ENCODE measurements at regions not wholly inside any gene's neighbourhood (a gene's known extent, or its start where the extent isn't known, plus 50 kb on each side); places are given as distances from the start of the nearest gene placed in this dataset.
A peak's percentile ranks its signal among the peaks of the same experiment; 100 is the strongest.

GRCh38 chr17:79201119-79201518 lies 126.5 kb downstream of the ENGASE start:
- TF ChIP-seq POLR2A (IDR thresholded peaks at IDR 0.05) (no peak), CTCF (IDR thresholded peaks at IDR 0.05) (no peak)
- WGBS, 2 donors, result 14 to 15% methylated on average over 6 of the region's 6 CpGs
- no peaks in the 10 kb centered on the region for H3K36me3 ChIP-seq (replicated peaks in 1 of 2; ENCODE audit: insufficient read depth in 1 of 2, low read depth in 2 of 2)
- no peaks in the 10 kb centered on the region for H3K4me1 ChIP-seq
- no peaks in the 10 kb centered on the region for H3K9me3 ChIP-seq
- DNase-seq, result no peak
- H3K27me3 ChIP-seq, result no peaks in the 10 kb centered on the region
- intact Hi-C loops (cut with DNase I), result no loop called here
- no peak overlapping the region for H3K27ac ChIP-seq
- no peak overlapping the region for H3K4me3 ChIP-seq
- ATAC-seq, result no peak

GRCh38 chr17:79196913-79197312 lies 122.3 kb downstream of the ENGASE start:
- Histone ChIP-seq H3K4me3 (no peak overlapping the region), H3K9me3 (no peaks in the 10 kb centered on the region), H3K36me3 (replicated peaks in 1 of 2; ENCODE audit: insufficient read depth in 1 of 2, low read depth in 2 of 2) (no peaks in the 10 kb centered on the region), H3K27ac (no peak overlapping the region), H3K27me3 (peaks cover 0 to 5% of the 10 kb centered on the region in 2 donors), H3K4me1 (no peaks in the 10 kb centered on the region)
- TF ChIP-seq POLR2A (IDR thresholded peaks at IDR 0.05), result no peak
- TF ChIP-seq CTCF (IDR thresholded peaks at IDR 0.05), result no peak
- WGBS, 2 donors, result 54 to 61% methylated on average over 6 to 9 of the region's 10 CpGs
- DNase-seq (no peak), ATAC-seq (no peak)
- intact Hi-C loops (cut with DNase I), result no loop called here

- H3K4me1 ChIP-seq, result no peaks in the 10 kb centered on the region
- peak; percentile 19 to 44 (median 23) for DNase-seq
- no peak overlapping the region for H3K27ac ChIP-seq
- ATAC-seq, result no peak
- H3K27me3 ChIP-seq, result peaks cover 0 to 8% of the 10 kb centered on the region in 2 donors
- whole genome bisulfite sequencing, 2 donors, result 8 to 15% methylated on average over 10 to 22 of the region's 22 CpGs
- intact Hi-C loops (cut with DNase I), result no loop called here
- no peak overlapping the region for H3K4me3 ChIP-seq
- TF ChIP-seq POLR2A (IDR thresholded peaks at IDR 0.05) (no peak), CTCF (IDR thresholded peaks at IDR 0.05) (no peak)
- H3K9me3 ChIP-seq, result no peaks in the 10 kb centered on the region
- no peaks in the 10 kb centered on the region for H3K36me3 ChIP-seq (replicated peaks in 1 of 2; ENCODE audit: insufficient read depth in 1 of 2, low read depth in 2 of 2)
Observed at GRCh38 chr17:79192503-79193351, 118.1 kb downstream of the ENGASE start.

DNA sequence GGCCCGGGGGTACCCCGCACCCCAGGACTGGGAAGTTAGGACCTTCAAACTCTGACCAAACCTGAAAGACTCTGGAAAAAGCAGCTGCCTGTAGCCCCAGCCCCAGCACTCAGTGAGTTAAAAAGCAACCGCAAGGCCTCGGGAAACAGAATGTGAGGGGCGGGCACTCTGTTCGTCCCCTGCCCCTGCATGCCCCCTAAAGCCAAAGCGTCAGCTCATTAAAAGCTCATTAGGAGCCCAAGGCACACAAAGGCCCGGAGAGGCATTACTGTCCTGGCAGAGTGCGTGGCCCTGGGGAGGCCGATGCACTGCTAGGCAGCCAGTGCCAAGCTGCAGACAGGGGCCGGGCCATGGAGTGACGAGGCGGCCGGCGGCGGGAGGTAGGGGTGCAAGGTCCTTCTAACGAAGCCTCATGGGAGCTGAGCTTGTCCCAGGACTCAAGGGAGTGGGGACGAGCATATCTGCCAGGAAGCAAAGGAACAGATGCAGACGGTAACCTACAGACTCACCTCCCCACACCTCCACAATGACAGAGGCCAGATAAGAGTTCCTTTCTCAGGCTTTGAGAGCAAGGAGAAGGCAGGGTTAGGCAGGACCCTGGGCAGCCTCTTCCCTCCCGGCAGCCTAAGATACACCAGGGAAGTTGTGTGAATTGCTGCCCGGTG lies 116.8 kb downstream of the ENGASE start:
- Histone ChIP-seq H3K9me3 (no peaks in the 10 kb centered on the region), H3K36me3 (replicated peaks in 1 of 2; ENCODE audit: insufficient read depth in 1 of 2, low read depth in 2 of 2) (no peaks in the 10 kb centered on the region), H3K4me3 (no peak overlapping the region), H3K4me1 (no peaks in the 10 kb centered on the region), H3K27ac (no peak overlapping the region), H3K27me3 (peaks cover 0 to 8% of the 10 kb centered on the region in 2 donors)
- TF ChIP-seq CTCF (IDR thresholded peaks at IDR 0.05), result no peak
- no peak for TF ChIP-seq POLR2A (IDR thresholded peaks at IDR 0.05)
- intact Hi-C loops (cut with DNase I), result no loop called here
- WGBS, 2 donors, result 25 to 26% methylated on average over 12 to 21 of the region's 21 CpGs
- ATAC-seq (no peak), DNase-seq (no peak)

All from body of pancreas (tissue), 4 donors.